Gastrocnemius medialis (tissue), 4 donors: ENCODE measurements at regions not wholly inside any gene's neighbourhood (a gene's known extent, or its start where the extent isn't known, plus 50 kb on each side); places are given as distances from the start of the nearest gene placed in this dataset.

ENCODE experiments used
- POLR2A ChIP-seq, 2 donors: fragments of 450-650 bp; IDR thresholded peaks; one replicate each; pipeline ENCODE4 v1.6.1; 2017; ENCODE audit warnings: antibody characterized with exemption in 2 of 2, mild to moderate bottlenecking in 2 of 2, moderate library complexity in 2 of 2
- TF ChIP-seq, protein P1 (sequence below), 5 experiments: fragments of 450-650 bp in 3 of 5; fragments of 200-600 bp in 2 of 5; sonication (generic) in 2 of 5; IDR thresholded peaks in 4 of 5; conservative IDR thresholded peaks in 1 of 5; 1 replicate in 4 of 5; 2 replicates in 1 of 5; pipeline ENCODE4 v1.5.1; 2016 to 2019; ENCODE audit warnings: antibody characterized with exemption in 5 of 5, mild to moderate bottlenecking in 3 of 5, moderate library complexity in 3 of 5

DNA sequence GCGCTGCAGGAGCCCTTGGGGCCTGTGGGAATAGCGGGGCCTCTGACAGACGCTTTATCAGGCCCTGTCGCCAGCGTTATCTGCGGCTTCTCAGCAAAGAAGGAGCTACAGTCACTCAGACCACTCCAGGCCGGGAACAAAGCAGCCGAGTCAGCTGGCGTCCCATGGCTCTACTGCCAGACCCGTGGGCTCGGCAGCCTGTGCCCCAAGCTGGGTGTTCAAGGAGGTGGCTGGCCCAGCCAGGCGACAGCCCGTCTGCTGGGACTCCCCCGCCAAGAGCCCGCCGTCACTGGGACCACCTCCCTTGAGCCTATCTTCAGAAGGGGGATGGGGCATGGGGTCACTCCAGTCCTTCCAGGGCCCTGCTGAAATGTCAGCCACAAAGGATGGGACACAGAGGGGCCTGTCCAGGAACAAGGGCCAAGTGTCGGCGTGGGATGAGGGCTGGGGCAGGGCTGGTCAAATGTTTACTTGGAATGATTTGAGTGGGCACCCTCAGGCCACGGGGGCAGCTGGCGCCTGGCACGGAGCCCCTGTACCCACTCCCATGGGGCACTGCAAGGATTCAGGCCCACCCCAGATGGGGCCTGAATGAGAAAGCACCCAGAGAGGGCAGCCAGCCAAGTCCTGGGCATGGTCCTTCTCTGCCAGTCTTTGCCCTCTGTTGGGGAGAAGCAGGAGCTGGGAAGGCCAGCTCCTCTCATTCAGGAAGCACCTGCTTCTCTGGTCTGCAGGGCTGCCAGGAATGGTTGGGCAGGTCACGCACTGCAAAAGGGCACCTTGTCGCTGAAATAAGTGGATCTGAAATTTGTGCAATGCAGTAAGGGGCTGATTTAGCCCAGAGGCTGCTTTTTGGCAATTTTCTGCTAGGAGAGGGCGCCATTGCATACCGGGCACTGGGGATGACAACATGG lies 148.3 kb downstream of the SMAD6 start:
- TF ChIP-seq, protein P1, sequence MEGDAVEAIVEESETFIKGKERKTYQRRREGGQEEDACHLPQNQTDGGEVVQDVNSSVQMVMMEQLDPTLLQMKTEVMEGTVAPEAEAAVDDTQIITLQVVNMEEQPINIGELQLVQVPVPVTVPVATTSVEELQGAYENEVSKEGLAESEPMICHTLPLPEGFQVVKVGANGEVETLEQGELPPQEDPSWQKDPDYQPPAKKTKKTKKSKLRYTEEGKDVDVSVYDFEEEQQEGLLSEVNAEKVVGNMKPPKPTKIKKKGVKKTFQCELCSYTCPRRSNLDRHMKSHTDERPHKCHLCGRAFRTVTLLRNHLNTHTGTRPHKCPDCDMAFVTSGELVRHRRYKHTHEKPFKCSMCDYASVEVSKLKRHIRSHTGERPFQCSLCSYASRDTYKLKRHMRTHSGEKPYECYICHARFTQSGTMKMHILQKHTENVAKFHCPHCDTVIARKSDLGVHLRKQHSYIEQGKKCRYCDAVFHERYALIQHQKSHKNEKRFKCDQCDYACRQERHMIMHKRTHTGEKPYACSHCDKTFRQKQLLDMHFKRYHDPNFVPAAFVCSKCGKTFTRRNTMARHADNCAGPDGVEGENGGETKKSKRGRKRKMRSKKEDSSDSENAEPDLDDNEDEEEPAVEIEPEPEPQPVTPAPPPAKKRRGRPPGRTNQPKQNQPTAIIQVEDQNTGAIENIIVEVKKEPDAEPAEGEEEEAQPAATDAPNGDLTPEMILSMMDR (IDR thresholded peaks at IDR 0.05 in 4 of 5, conservative IDR thresholded peaks at IDR 0.05 in 1 of 5), result no peak
- no peak for TF ChIP-seq POLR2A (IDR thresholded peaks at IDR 0.05)
